ENCODE measurements at regions not wholly inside any gene's neighbourhood (a gene's known extent, or its start where the extent isn't known, plus 50 kb on each side); places are given as distances from the start of the nearest gene placed in this dataset.

GRCh38 chr2:187057466-187057865 is 208.5 kb upstream of the ZSWIM2 start:
- TF ChIP-seq CTCF (IDR thresholded peaks at IDR 0.05) (no peak), POLR2A (IDR thresholded peaks at IDR 0.05) (no peak)
